ENCODE measurements at regions not wholly inside any gene's neighbourhood (a gene's known extent, or its start where the extent isn't known, plus 50 kb on each side); places are given as distances from the start of the nearest gene placed in this dataset.

DNA sequence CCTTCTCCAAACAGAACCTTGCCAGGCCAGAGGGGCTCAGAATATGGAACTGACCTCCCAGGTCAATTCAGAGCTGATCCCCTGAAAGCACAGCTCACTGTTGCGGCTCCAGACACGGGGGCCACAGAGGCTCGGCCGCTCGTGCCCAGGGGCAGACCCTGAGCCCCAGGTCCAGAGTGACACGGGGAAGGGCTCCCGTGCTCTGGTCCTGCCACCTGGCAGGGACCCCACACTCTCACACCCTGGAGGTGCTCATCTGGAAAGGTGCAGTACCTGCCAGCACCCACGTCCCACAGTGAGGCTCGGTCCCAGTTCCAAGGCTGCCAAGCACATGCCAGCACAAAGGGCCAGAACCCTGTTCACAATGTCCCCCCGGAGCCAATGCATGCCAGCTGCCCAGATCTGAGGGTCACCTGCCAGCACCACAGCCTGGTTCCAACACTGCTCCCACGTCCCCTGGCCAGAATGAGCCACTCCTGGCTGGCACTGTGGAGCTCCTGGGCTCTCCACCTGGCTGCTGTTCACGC is 170.6 kb downstream of the SHANK2 start:
- no peak for TF ChIP-seq POLR2AphosphoS5 (IDR thresholded peaks at IDR 0.05; ENCODE audit: low read depth, low read length)
- no peak for TF ChIP-seq POLR2A (IDR thresholded peaks at IDR 0.05; ENCODE audit: low read depth, low read length)
- TF ChIP-seq TAF1 (IDR thresholded peaks at IDR 0.05; ENCODE audit: low read depth, low read length): no peak
- TF ChIP-seq POU2F2 (IDR thresholded peaks at IDR 0.05; ENCODE audit: low read depth, low read length): no peak
- TF ChIP-seq PAX5 (IDR thresholded peaks at IDR 0.05; ENCODE audit: insufficient read depth, low read length, severe bottlenecking): no peak
- no peak for TF ChIP-seq SPI1 (IDR thresholded peaks at IDR 0.05; ENCODE audit: low read depth, low read length)

All from GM12891 (cell line).